Right lobe of liver (tissue), 6 donors: ENCODE measurements at regions not wholly inside any gene's neighbourhood (a gene's known extent, or its start where the extent isn't known, plus 50 kb on each side); places are given as distances from the start of the nearest gene placed in this dataset.

Experiments used
- ATAC-seq, 4 donors: fragments of 200-7000 bp; cut with Tn5 transposase; one replicate each; pipeline ENCODE4 v1.9.1; 2020; ENCODE audit warnings: mild to moderate bottlenecking in 4 of 4, moderate library complexity in 4 of 4
- DNase-seq, 3 donors: peaks; one replicate each; pipeline ENCODE4 v3.0.0-alpha.2; 2020
- H3K27ac ChIP-seq, 3 donors: fragments of 200-600 bp; one replicate each; pipeline ENCODE4 v1.8.0; 2022
- H3K27me3 ChIP-seq, 2 donors: fragments of 200-600 bp; one replicate each; pipeline ENCODE4 v1.8.0; 2022
- H3K36me3 ChIP-seq, 4 donors: fragments of 200-600 bp; sonication (generic) in 1 of 4; one replicate each; pipeline versions ENCODE4 v1.5.1 to v1.8.0; 2017 to 2022; ENCODE audit warnings: control low read depth in 1 of 4
- H3K4me1 ChIP-seq, 4 donors: fragments of 200-600 bp; sonication (generic) in 1 of 4; one replicate each; pipeline versions ENCODE4 v1.5.1 to v1.8.0; 2017 to 2022; ENCODE audit warnings: control low read depth in 1 of 4
- H3K4me3 ChIP-seq, 3 donors: fragments of 200-600 bp; one replicate each; pipeline ENCODE4 v1.8.0; 2022
- H3K9me3 ChIP-seq, 4 donors: fragments of 200-600 bp; sonication (generic) in 1 of 4; one replicate each; pipeline versions ENCODE4 v1.5.1 to v1.8.0; 2017 to 2022; ENCODE audit warnings: control low read depth in 1 of 4
- CTCF ChIP-seq, 4 donors: fragments of 200-600 bp in 3 of 4; fragments of 450-650 bp in 1 of 4; IDR thresholded peaks; one replicate each; pipeline versions ENCODE4 v1.5.1 to v1.8.0; 2016 to 2022; ENCODE audit warnings: antibody characterized with exemption in 4 of 4, mild to moderate bottlenecking in 2 of 4
- POLR2A ChIP-seq: fragments of 450-650 bp; IDR thresholded peaks from one replicate; pipeline ENCODE4 v1.6.1; 2017; ENCODE audit warnings: antibody characterized with exemption, mild to moderate bottlenecking
- WGBS: methylation state at CpG from one replicate; pipeline ENCODE4 v1.1.6; 2018; ENCODE audit warnings: low coverage, low lambda C conversion rate; ENCODE audit not compliant: insufficient coverage; ENCODE audit errors: missing lambda C conversion rate; 5-methylcytosine and 5-hydroxymethylcytosine counted together
- intact Hi-C, 2 donors: fragments of 100-400 bp; cut with DNase I; formaldehyde crosslinking; loops; one replicate each; pipeline versions ENCODE4 v1.11.2 to v1.14.1; 2022
- donor health status: DM: no; HTN: yes; CAD: no.
- donor health status: DM: no; HTN: no; CAD: no.
- donor health status: DM: no; HTN: no; CAD: no.
- donor health status: DM: no; HTN: yes; CAD: no.
- donor health status: DM: no; HTN: yes; CAD: no.

DNA sequence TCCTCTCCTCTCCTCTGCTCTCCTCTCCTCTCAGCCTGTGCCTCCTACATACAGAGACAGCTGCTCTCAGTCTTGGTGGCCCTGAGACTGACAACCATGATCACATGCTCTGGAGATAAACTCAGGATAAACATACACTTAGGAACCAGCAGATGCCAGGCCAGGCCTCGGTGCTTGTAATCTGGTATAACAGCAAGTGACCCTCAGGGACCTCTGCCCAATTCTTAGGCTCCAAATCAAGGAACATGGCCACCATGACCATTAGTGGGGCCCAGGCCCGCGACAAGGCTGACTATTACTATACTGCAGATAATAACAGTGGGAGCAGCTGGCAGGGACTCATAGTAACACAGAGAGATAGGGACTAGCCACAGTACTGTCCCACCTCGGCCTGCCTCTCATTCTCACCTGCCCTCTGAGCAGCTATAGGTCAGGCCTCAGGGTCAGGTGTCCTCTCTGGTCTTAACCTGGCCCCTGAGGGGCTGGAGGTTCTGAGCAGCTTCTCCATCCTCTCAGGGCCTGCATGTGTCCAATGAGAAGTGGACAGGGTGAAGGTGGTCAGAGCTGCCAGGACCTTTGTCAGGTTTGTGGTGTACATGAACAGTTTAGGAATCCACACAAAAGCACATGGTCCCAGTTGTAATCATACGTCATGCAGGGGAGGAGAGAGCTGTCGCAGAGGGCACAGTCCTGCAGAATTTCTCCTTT, 106.1 kb downstream of the GGTLC2 start:
- WGBS, result 44% methylated on average over 2 of the region's 6 CpGs
- no peak for ATAC-seq
- H3K27me3 ChIP-seq, result no peaks in the 10 kb centered on the region

DNA sequence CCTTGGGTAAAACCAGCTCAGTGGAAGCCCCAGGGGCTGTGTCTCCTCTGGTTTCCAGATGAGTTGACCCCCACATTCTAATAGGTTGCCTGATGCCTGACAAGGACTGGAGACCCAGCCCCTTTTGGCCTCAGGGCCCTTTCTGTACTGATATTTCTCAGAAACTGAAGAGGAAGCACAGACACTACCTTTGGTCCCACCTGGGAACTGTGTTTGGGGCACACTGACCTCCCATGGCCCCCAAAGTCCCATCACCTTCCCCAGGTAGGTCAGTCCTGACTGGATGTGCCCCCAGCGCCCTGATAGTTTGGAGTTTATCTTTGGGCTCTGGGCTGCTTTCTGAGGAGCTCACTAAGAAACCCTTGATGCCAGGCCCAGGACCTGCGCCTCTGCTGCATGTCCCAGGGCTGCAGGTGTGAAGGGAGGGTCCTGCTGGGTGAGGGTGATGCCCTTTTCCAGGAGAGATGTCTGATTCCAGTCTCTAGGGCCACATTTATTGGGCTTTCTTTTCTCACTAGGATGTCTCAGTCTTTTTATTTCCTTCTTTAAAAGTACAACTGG, 106.7 kb downstream of the GGTLC2 start:
- WGBS, result 92% methylated on average over 2 of the region's 2 CpGs
- intact Hi-C loops, result no loop called here
- no peak for TF ChIP-seq POLR2A
- TF ChIP-seq CTCF (IDR thresholded peaks at IDR 0.05), result no peak
- Histone ChIP-seq H3K27ac (no peak overlapping the region), H3K9me3 (no peaks in the 10 kb centered on the region), H3K4me3 (no peak overlapping the region), H3K4me1 (peaks cover 0 to 26% (median 14%) of the 10 kb centered on the region in 4 donors), H3K27me3 (no peaks in the 10 kb centered on the region), H3K36me3 (no peaks in the 10 kb centered on the region)
- no peak for ATAC-seq
- DNase-seq, result no peak

More for the DNA sequence above, 106.1 kb downstream of the GGTLC2 start:
- H3K36me3 ChIP-seq, result no peaks in the 10 kb centered on the region
- intact Hi-C loops, result no loop called here
- no peak overlapping the region for H3K27ac ChIP-seq
- H3K9me3 ChIP-seq, result no peaks in the 10 kb centered on the region
- peaks cover 0 to 26% (median 14%) of the 10 kb centered on the region in 4 donors for H3K4me1 ChIP-seq
- H3K4me3 ChIP-seq, result no peak overlapping the region
- TF ChIP-seq POLR2A (no peak), CTCF (IDR thresholded peaks at IDR 0.05) (no peak)
- no peak for DNase-seq

DNA sequence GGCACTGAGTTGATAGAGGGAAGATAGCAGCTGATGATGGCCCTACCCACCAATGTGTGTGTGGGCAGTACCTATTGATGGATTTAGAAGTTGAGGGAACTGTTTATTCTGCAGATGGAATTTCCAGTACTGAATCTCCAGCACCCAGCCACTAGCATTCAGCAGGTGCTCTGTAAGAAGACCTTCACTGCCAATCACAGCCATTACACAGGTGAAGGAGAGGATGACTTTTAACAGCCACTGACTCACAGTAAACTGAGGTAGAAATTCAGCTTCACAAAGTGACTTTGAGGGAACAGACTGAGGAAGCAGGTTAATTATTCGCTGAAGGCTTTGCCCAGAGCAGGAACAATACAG, 107.8 kb downstream of the GGTLC2 start:
- 89% methylated on average over 1 of the region's 1 CpG for WGBS
- intact Hi-C loops, result no loop called here
- H3K36me3 ChIP-seq, result no peaks in the 10 kb centered on the region
- no peaks in the 10 kb centered on the region for H3K27me3 ChIP-seq
- peaks cover 0 to 26% (median 14%) of the 10 kb centered on the region in 4 donors for H3K4me1 ChIP-seq
- no peak overlapping the region for H3K4me3 ChIP-seq
- ATAC-seq, result no peak
- TF ChIP-seq CTCF (IDR thresholded peaks at IDR 0.05), result no peak
- TF ChIP-seq POLR2A, result no peak
- peak overlapping the region in 1 of 3 donors; percentile 71 for H3K27ac ChIP-seq
- DNase-seq, result no peak
- H3K9me3 ChIP-seq, result no peaks in the 10 kb centered on the region

DNA sequence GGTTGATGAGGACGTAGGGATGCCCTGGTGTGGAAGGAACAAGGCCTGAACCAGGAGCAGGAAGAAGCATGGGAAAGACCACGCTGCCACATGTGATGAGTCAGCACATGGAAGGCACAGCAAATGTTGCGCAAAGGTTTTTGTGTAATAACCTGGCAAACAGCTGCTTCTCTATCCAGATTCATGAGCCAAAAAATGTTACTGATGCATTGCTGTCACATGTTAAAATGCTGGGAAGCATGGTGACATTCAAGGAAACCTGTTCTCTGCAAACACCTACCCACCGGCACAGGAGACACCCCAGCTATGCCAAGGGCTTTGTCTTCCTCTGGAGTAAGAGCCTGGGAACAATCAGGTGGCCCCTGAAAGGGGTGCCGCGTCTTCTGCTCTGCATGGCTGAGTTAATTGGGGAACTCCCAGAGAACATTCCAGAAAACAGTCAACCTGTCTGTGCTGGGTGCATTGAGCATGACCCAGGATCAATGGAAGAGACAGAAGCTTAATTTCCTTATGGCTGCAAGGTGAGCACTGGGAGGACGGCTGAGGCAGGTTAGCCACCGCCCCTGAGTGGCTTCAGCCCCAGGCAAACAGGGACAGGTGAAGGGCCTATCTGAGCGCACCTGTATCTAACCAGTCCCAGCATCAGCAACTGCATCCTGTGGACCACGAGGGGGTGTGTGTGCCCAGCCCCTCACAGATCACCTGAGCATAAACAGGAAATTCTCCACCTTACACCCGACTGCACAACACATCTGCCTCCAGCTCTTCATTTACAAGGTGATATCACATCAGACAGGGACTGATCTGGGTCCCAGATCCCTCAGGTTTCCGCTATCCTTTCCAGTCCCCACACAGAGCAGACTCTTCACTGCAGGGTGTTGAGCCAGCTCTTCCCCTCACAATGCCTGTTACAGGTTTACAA, 108.4 kb downstream of the GGTLC2 start:
- DNase-seq, result peak in 2 of 3 donors; percentile 62 to 77
- TF ChIP-seq CTCF (IDR thresholded peaks at IDR 0.05) (no peak), POLR2A (no peak)
- WGBS, result 23% methylated on average over 3 of the region's 12 CpGs
- Histone ChIP-seq H3K4me3 (no peak overlapping the region), H3K36me3 (no peaks in the 10 kb centered on the region), H3K27ac (peak overlapping the region; percentile 36 to 71 (median 63)), H3K4me1 (peaks cover 0 to 26% (median 14%) of the 10 kb centered on the region in 4 donors), H3K27me3 (no peaks in the 10 kb centered on the region), H3K9me3 (no peaks in the 10 kb centered on the region)
- ATAC-seq, result peak; percentile 38 to 70 (median 60)
- intact Hi-C loops, result no loop called here
